NCI-H1436 treated with DMSO at 0.1 percent for 48 hours (cell line): ENCODE measurements at regions not wholly inside any gene's neighbourhood (a gene's known extent, or its start where the extent isn't known, plus 50 kb on each side); places are given as distances from the start of the nearest gene placed in this dataset.
"Not testable (repeated sequence)": the region's sequence is repeated elsewhere in the genome, so short reads cannot be mapped to it uniquely, and the experiment has no call there.

Experiments used
- DNase-seq: peaks from one replicate; lab custom pipeline; 2025; lab: John Stamatoyannopoulos, UW

- no peak for DNase-seq
Measured at GRCh38 chr10:130717083-130717482, 580.9 kb downstream of the GLRX3 start.

- DNase-seq = not testable (repeated sequence)
Measured at GRCh38 chr10:130718744-130719447, 582.7 kb downstream of the GLRX3 start.

- DNase-seq = no peak
Measured at GRCh38 chr10:130719448-130719752, 583.2 kb downstream of the GLRX3 start.

GRCh38 chr10:130720235-130720634 is 584.0 kb downstream of the GLRX3 start:
- DNase-seq = no peak

GRCh38 chr10:130721971-130722370 is 585.8 kb downstream of the GLRX3 start:
- no peak for DNase-seq

GRCh38 chr10:130723704-130724103 is 587.5 kb downstream of the GLRX3 start:
- DNase-seq = no peak

GRCh38 chr10:130725474-130725970 is 586.0 kb downstream of the TCERG1L start:
- no peak for DNase-seq

- no peak for DNase-seq
Measured at GRCh38 chr10:130726996-130727725, 584.4 kb downstream of the TCERG1L start.

GRCh38 chr10:130727766-130728490 is 583.6 kb downstream of the TCERG1L start:
- no peak for DNase-seq

- no peak for DNase-seq
Measured at GRCh38 chr10:130728531-130729215, 582.8 kb downstream of the TCERG1L start.

GRCh38 chr10:130729876-130730275 is 581.6 kb downstream of the TCERG1L start:
- no peak for DNase-seq

GRCh38 chr10:130737186-130737585 is 574.3 kb downstream of the TCERG1L start:
- no peak for DNase-seq

- DNase-seq = no peak
Measured at GRCh38 chr10:130737621-130738020, 573.9 kb downstream of the TCERG1L start.

- DNase-seq = no peak
Measured at GRCh38 chr10:130739016-130739756, 572.3 kb downstream of the TCERG1L start.

- DNase-seq = no peak
Measured at GRCh38 chr10:130739757-130740145, 571.8 kb downstream of the TCERG1L start.

GRCh38 chr10:130740166-130740565 is 571.4 kb downstream of the TCERG1L start:
- DNase-seq = no peak

GRCh38 chr10:130740915-130741750 is 570.4 kb downstream of the TCERG1L start:
- DNase-seq = no peak

- no peak for DNase-seq
Measured at GRCh38 chr10:130741901-130742855, 569.3 kb downstream of the TCERG1L start.

- DNase-seq = no peak
Measured at GRCh38 chr10:130742941-130743675, 568.4 kb downstream of the TCERG1L start.
